ENCODE measurements at regions not wholly inside any gene's neighbourhood (a gene's known extent, or its start where the extent isn't known, plus 50 kb on each side); places are given as distances from the start of the nearest gene placed in this dataset.
"Not testable (repeated sequence)": the region's sequence is repeated elsewhere in the genome, so short reads cannot be mapped to it uniquely, and the experiment has no call there.

- no peak for DNase-seq
Measured at GRCh38 chr9:42378418-42378815, 195.0 kb downstream of the SPATA31A6 start.

GRCh38 chr9:42379602-42380001 is 196.1 kb downstream of the SPATA31A6 start:
- DNase-seq, result not testable (repeated sequence)

GRCh38 chr9:42384585-42384984 is 201.1 kb downstream of the SPATA31A6 start:
- DNase-seq, result not testable (repeated sequence)

DNA sequence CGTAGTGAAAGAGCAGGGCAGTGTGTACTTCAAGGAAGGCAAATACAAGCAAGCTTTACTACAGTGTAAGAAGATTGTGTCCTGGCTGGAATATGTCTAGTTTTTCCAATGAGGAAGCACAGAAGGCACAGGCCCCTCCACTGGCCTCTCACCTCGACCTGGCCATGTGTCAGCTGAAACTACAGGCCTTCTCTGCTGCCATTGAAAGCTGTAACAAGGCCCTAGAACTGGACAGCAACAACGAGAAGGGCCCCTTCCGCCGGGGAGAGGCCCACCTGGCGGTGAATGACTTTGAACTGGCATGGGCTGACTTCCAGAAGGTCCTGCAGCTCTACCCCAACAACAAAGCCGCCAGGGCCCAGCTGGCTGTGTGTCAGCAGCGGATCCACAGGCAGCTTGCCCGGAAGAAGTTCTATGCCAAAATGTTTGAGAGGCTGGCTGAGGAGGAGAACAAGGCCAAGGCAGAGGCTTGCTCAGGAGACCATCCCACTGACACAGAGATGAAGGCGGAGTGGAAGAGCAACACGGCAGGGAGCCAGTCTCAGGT is 202.2 kb downstream of the SPATA31A6 start:
- DNase-seq, result not testable (repeated sequence)

DNA sequence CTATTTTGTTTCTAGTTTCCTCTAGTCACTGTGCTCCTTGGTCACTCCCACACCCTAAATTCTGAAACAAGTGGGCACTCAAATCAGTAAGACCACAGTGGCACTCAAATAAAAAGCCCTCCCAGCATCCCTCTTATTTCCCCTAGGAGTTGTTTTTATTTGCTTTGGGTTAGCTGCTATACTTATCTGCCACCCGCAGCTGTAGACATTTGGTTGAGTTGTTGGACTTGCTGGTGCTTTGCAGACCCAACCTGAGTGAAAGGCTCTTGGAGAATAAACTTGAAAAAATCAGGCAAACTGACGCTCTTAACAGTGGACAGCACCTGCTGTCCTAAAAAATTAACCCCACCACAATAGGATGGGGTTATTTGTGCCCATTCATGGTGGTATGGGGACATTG is 203.0 kb downstream of the SPATA31A6 start:
- no peak for DNase-seq

- DNase-seq, result no peak
Measured at GRCh38 chr9:42388146-42388690, 204.8 kb downstream of the SPATA31A6 start.

DNA sequence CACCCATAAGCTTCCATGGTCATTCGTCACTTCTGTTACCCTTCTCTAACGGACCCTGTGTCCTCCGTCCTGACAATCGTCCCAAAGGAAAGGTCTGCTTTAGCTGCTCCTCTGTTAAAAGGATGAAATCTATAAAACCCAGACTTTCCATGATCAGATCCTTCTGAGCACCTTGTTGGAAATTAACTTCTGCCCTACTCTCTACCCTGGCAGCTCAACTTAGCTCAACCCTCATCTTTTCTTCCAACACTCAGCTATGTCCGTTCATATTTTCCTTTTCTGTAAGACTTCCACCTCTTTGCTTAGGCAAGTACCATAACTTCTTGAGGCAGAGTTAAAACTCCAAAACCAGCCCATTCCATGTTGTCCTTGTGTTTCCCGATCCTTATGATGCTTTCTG is 205.4 kb downstream of the SPATA31A6 start:
- no peak for DNase-seq

- DNase-seq, result not testable (repeated sequence)
Measured at GRCh38 chr9:42392773-42393455, 209.5 kb downstream of the SPATA31A6 start.

DNA sequence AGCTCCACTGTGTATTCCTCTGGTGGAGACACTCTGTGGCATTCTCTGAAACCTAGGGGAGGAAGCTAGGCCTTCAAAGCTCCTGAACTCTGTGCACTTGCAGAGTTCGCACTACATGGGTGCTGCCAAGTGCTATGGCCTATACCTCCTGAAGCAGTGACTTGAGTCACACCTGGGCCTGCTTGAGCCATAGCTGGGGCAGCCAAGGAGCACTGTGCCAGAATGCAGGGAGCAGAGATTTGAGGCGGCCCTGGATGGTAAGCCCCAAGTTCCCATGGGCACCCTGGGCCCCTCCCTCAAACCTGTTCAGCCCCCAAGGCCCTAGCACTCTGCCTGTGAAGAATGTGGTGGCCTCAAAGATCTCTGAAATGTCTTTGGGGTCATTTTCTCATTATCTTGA is 212.9 kb downstream of the SPATA31A6 start:
- DNase-seq, result no peak

GRCh38 chr9:42397336-42397735 is 213.9 kb downstream of the SPATA31A6 start:
- DNase-seq, result not testable (repeated sequence)

- not testable (repeated sequence) for DNase-seq
Measured at GRCh38 chr9:42402919-42403318, 219.5 kb downstream of the SPATA31A6 start.

DNA sequence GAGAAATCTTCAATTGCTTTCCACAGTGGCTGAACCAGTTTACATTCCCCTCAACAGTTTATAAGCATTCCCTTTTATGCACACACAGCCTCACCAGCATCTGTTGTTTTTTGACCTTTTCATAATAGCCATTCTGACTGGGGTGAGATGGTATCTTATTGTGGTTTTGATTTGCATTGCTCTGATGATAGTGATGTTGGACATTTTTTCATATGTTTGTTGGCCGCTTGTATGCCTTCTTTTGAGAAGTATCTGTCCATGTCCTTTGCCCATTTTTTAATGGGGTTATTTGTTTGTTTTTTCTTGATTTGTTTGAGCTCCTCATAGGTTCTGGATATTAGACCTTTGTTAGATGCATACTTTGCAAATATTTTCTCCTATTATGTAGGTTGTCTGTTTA is 226.1 kb downstream of the SPATA31A6 start:
- DNase-seq, result not testable (repeated sequence)

DNA sequence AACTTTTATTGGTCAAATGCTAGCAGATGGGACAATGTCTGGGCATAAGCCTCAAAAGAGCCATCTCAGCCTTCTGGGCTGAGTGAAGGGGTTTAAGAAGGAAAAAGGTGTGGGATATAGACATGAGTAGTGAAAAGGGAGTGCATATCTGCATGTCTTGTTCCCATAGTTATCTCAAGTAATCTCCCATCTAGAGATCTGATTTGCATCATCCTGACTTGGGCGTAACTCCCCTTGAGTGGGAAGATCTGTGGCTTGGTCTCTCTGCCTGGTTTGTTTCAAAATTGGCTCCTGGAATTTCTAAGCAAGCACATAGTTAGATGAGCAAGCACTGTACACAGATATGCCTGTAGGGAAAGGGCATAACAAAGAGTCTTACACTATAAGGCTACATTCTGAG is 228.9 kb downstream of the SPATA31A6 start:
- DNase-seq, result not testable (repeated sequence)

DNA sequence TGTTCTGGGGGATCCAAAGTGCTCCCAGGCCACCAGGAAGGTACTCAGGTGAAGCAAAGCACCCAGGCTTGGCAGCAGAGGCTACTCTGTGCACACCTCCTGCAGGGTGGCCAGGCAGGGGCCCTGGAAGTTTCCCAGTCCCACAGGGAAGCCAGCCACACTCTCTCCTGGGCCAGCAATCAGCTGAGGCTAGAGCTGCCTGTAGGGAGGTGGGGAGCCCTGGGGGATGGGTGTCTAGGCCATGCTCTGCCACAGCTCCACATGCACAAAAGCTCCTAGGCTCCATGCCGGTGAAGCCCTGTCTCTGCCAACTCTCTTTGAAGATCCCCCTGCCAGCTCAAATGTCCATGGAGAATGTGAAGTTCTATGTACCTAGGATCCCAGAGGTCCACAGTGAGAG is 231.4 kb downstream of the SPATA31A6 start:
- not testable (repeated sequence) for DNase-seq

DNA sequence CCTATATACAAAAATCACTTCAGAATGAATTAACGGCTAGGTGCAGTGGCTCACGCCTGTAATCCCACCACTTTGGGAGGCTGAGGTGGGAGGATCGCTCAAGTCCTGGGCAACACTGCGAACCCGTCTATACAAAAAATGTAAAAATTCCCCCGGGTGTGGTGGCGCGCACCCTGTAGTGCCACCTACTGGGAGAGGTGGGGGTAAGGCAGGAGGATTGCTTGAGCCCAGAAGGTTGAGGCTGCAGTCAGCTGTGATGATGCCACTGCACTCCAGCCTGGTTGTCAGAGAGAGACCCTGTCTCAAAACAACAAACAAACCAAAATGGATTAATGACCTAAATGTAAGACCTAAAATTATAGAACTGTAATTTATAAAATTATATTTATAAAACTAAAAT is 236.2 kb downstream of the SPATA31A6 start:
- not testable (repeated sequence) for DNase-seq

GRCh38 chr9:42420324-42420723 is 236.9 kb downstream of the SPATA31A6 start:
- DNase-seq, result not testable (repeated sequence)

DNA sequence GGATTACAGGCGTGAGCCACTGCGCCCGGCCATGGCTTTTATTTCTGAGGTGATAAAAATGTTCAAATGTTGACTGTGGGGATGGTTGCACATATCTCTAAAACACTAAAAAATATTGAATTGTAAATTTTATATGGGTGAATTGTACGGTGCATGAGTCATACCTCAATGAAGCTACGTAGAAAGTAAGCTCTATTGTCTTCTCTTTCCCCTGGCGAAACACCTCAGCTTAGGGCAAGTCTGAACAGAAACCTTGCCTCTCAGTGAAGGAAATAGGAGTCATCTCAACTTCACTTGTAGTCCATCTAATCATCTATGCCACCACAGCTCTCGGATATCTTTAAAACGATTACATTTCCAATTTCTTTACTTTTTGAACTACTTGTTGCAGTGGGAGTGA is 238.2 kb downstream of the SPATA31A6 start:
- not testable (repeated sequence) for DNase-seq

- not testable (repeated sequence) for DNase-seq
Measured at GRCh38 chr9:42430674-42431615, 247.5 kb downstream of the SPATA31A6 start.

GRCh38 chr9:42431616-42432010 is 248.2 kb downstream of the SPATA31A6 start:
- DNase-seq, result not testable (repeated sequence)

DNA sequence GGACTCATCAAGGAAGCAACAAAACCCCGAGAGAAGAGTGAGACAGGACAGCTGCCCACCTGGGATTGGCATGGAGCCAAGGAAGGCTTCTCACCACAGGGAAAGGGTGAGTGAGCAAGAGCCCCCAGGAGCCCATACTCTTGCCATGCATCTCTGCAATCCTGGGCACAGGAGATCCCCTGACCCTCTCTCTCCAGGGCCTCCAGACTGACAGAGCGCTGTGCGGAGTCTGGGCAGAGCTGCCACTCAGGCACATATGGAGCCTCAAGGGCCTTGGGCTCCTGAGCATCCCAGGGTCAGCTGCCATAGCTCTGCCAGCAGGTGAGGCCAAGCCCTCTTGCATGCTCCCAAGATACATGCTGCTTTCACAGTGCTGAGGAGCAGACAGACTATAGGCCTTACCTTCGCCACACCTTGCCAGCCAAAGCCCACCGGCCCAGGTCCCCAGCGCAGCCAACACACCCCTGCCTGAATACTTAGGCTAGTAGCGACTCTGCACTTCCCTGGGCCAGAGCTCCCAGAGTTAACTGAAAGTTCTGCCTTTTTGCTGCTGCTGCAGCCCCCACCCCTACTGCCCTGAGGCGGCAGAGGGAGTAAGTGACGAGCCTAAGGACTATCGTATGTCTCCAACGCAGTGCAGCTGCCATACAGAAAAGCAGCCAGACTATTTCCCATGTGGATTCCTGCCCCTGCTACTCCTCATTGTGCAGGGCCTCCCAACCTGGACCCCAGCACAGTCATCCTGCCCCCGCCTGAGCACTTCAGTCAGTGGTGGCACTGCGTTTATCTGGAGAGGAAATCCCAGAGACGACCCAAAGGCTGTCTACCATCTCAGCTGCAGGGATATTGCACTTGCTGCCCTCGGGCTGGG is 251.6 kb downstream of the SPATA31A6 start:
- peak; percentile 47 for DNase-seq

DNA sequence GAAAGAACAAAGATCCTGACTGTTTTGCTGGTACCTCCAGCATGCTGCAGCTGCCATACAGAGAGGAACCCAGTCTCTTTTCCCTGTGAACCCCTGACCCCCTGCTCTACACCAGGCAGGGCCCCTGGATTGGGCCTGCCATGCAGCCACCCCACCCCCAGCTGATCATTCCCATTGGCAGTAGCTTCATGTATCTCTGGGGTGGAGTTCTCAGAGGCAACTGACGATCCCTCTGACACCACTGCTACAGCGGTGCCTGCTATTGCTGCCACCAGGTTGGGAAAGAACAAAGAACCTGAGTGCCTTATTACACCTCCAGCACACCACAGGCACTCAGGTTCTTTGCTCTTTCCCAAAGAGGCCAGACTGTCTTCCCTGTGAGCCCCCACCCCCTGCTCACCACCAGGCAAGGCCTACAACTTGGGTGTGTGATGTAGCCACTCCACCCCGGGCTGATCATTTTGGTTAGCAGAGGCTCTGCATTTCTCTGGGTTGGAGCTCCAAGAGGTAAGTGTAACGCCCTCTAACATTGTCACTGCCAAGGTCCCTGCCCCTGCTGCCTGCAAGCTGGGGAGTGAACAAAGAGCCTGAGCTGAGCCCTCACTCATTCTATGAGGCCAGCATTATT is 252.4 kb downstream of the SPATA31A6 start:
- DNase-seq, result peak; percentile 15

Data from retina (tissue), 1 donor.